ENCODE measurements at regions not wholly inside any gene's neighbourhood (a gene's known extent, or its start where the extent isn't known, plus 50 kb on each side); places are given as distances from the start of the nearest gene placed in this dataset.

- Histone ChIP-seq H3K27ac (no peak overlapping the region), H3K36me3 (no peaks in the 10 kb centered on the region), H3K9me3 (no peaks in the 10 kb centered on the region), H3K4me3 (no peak overlapping the region), H3K27me3 (no peaks in the 10 kb centered on the region), H3K4me1 (no peaks in the 10 kb centered on the region)
- no peak for DNase-seq (ENCODE audit: low spot score in 2 of 2)
- no peak for TF ChIP-seq EP300 (IDR thresholded peaks at IDR 0.05)
- TF ChIP-seq, protein P1, sequence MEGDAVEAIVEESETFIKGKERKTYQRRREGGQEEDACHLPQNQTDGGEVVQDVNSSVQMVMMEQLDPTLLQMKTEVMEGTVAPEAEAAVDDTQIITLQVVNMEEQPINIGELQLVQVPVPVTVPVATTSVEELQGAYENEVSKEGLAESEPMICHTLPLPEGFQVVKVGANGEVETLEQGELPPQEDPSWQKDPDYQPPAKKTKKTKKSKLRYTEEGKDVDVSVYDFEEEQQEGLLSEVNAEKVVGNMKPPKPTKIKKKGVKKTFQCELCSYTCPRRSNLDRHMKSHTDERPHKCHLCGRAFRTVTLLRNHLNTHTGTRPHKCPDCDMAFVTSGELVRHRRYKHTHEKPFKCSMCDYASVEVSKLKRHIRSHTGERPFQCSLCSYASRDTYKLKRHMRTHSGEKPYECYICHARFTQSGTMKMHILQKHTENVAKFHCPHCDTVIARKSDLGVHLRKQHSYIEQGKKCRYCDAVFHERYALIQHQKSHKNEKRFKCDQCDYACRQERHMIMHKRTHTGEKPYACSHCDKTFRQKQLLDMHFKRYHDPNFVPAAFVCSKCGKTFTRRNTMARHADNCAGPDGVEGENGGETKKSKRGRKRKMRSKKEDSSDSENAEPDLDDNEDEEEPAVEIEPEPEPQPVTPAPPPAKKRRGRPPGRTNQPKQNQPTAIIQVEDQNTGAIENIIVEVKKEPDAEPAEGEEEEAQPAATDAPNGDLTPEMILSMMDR (IDR thresholded peaks at IDR 0.05): no peak
- TF ChIP-seq POLR2A (IDR thresholded peaks at IDR 0.05): no peak
- TF ChIP-seq POLR2AphosphoS5 (IDR thresholded peaks at IDR 0.05): no peak
- WGBS: 43% methylated on average over 2 of the region's 2 CpGs
These were observed 375.5 kb downstream of the NAF1 start for GRCh38 chr4:162791226-162791625.

- WGBS: 92% methylated on average over 2 of the region's 2 CpGs
- TF ChIP-seq EP300 (IDR thresholded peaks at IDR 0.05): no peak
- no peak for TF ChIP-seq POLR2A (IDR thresholded peaks at IDR 0.05)
- TF ChIP-seq POLR2AphosphoS5 (IDR thresholded peaks at IDR 0.05): no peak
- H3K27ac ChIP-seq: no peak overlapping the region
- H3K4me1 ChIP-seq: no peaks in the 10 kb centered on the region
- H3K9me3 ChIP-seq: no peaks in the 10 kb centered on the region
- H3K36me3 ChIP-seq: no peaks in the 10 kb centered on the region
- no peaks in the 10 kb centered on the region for H3K27me3 ChIP-seq
- DNase-seq (ENCODE audit: low spot score in 2 of 2): no peak
- no peak overlapping the region for H3K4me3 ChIP-seq
These were observed 379.6 kb downstream of the NAF1 start for GRCh38 chr4:162787120-162787519.

- WGBS: 63% methylated on average over 7 of the region's 7 CpGs
- Histone ChIP-seq H3K27ac (no peak overlapping the region), H3K4me3 (no peak overlapping the region), H3K36me3 (no peaks in the 10 kb centered on the region), H3K9me3 (no peaks in the 10 kb centered on the region), H3K27me3 (no peaks in the 10 kb centered on the region), H3K4me1 (no peaks in the 10 kb centered on the region)
- no peak for TF ChIP-seq POLR2AphosphoS5 (IDR thresholded peaks at IDR 0.05)
- TF ChIP-seq POLR2A (IDR thresholded peaks at IDR 0.05): no peak
- TF ChIP-seq EP300 (IDR thresholded peaks at IDR 0.05): no peak
- TF ChIP-seq, protein P1 (IDR thresholded peaks at IDR 0.05): no peak
- no peak for DNase-seq (ENCODE audit: low spot score in 2 of 2)
These were observed 383.7 kb downstream of the NAF1 start for GRCh38 chr4:162782778-162783525.

- no peaks in the 10 kb centered on the region for H3K27me3 ChIP-seq
- H3K4me3 ChIP-seq: no peak overlapping the region
- DNase-seq (ENCODE audit: low spot score in 2 of 2): no peak
- no peak overlapping the region for H3K27ac ChIP-seq
- no peaks in the 10 kb centered on the region for H3K9me3 ChIP-seq
- no peaks in the 10 kb centered on the region for H3K4me1 ChIP-seq
- H3K36me3 ChIP-seq: no peaks in the 10 kb centered on the region
- WGBS: 75% methylated on average over 3 of the region's 3 CpGs
- no peak for TF ChIP-seq POLR2A (IDR thresholded peaks at IDR 0.05)
- TF ChIP-seq EP300 (IDR thresholded peaks at IDR 0.05): no peak
- TF ChIP-seq, protein P1 (IDR thresholded peaks at IDR 0.05): no peak
These were observed 384.5 kb downstream of the NAF1 start for GRCh38 chr4:162782096-162782777.

- H3K4me3 ChIP-seq: no peak overlapping the region
- TF ChIP-seq, protein P1 (IDR thresholded peaks at IDR 0.05): no peak
- TF ChIP-seq EP300 (IDR thresholded peaks at IDR 0.05) (no peak), POLR2A (IDR thresholded peaks at IDR 0.05) (no peak), POLR2AphosphoS5 (IDR thresholded peaks at IDR 0.05) (no peak)
- H3K36me3 ChIP-seq: no peaks in the 10 kb centered on the region
- H3K9me3 ChIP-seq: no peaks in the 10 kb centered on the region
- DNase-seq (ENCODE audit: low spot score in 2 of 2): no peak
- no peaks in the 10 kb centered on the region for H3K27me3 ChIP-seq
- H3K4me1 ChIP-seq: no peaks in the 10 kb centered on the region
- no peak overlapping the region for H3K27ac ChIP-seq
- WGBS: 72% methylated on average over 1 of the region's 1 CpG
These were observed 395.8 kb downstream of the NAF1 start for GRCh38 chr4:162770761-162771490.
